A673 (cell line): ENCODE measurements at regions not wholly inside any gene's neighbourhood (a gene's known extent, or its start where the extent isn't known, plus 50 kb on each side); places are given as distances from the start of the nearest gene placed in this dataset.

ENCODE experiments used
- CTCF ChIP-seq: fragments of 300-800, 200-600 bp; sonication (generic); conservative IDR thresholded peaks from 2 replicates; pipeline ENCODE4 v1.5.1; 2017; ENCODE audit warnings: low read depth, mild to moderate bottlenecking, antibody characterized with exemption, low read length, moderate library complexity, mixed read lengths
- EZH2 ChIP-seq: fragments of 200-600 bp; sonication (generic); IDR thresholded peaks from 2 replicates; pipeline ENCODE4 v1.6.1; 2017; ENCODE audit warnings: borderline replicate concordance, low read depth, mild to moderate bottlenecking, mixed read lengths, antibody characterized with exemption, low read length; ENCODE audit not compliant: poor library complexity, severe bottlenecking

GRCh38 chr5:81842795-81843398, 92.0 kb upstream of the SSBP2 start:
- TF ChIP-seq CTCF (no peak), EZH2 (no peak)
